OCI-LY7 (cell line): ENCODE measurements at regions not wholly inside any gene's neighbourhood (a gene's known extent, or its start where the extent isn't known, plus 50 kb on each side); places are given as distances from the start of the nearest gene placed in this dataset.

Source experiments
- CTCF ChIP-seq: fragments of 200-600 bp; sonication (generic); conservative IDR thresholded peaks from 2 replicates; pipeline ENCODE4 v1.5.1; 2014; ENCODE audit warnings: mild to moderate bottlenecking, antibody characterized with exemption, low read length, moderate library complexity, mixed read lengths
- EZH2phosphoT487 ChIP-seq: fragments of 200-600 bp; sonication (generic); IDR thresholded peaks from 2 replicates; pipeline ENCODE4 v1.6.1; 2018; ENCODE audit warnings: low read depth, borderline replicate concordance, mild to moderate bottlenecking, mixed run types, antibody characterized with exemption, low read length, moderate library complexity, mixed read lengths

GRCh38 chr3:83131236-83131635 lies 1369.8 kb upstream of the GBE1 start:
- no peak for TF ChIP-seq CTCF
- no peak for TF ChIP-seq EZH2phosphoT487
